HL-60 (cell line): ENCODE measurements at regions not wholly inside any gene's neighbourhood (a gene's known extent, or its start where the extent isn't known, plus 50 kb on each side); places are given as distances from the start of the nearest gene placed in this dataset.

ENCODE experiments used
- DNase-seq, 2 experiments: peaks; one replicate each; pipeline ENCODE4 v3.0.0-alpha.2; 2010 to 2020; ENCODE audit warnings: low read depth in 1 of 2, low spot score in 1 of 2
- H3K27ac ChIP-seq: fragments of 250-450 bp; sonication (Bioruptor Pico); replicated peaks from 2 replicates; pipeline ENCODE4 v1.5.1; 2020; ENCODE audit warnings: mild to moderate bottlenecking, moderate library complexity
- H3K27me3 ChIP-seq: fragments of 250-450 bp; sonication (Bioruptor Pico); 2 replicates; pipeline ENCODE4 v1.5.1; 2021; ENCODE audit warnings: mild to moderate bottlenecking, moderate library complexity; ENCODE audit not compliant: insufficient read depth, poor library complexity, severe bottlenecking
- H3K4me3 ChIP-seq: replicated peaks from 2 replicates; pipeline ENCODE4 v1.5.1; 2011; ENCODE audit warnings: mild to moderate bottlenecking, control low read depth, low read length; ENCODE audit not compliant: insufficient read depth
- GABPA ChIP-seq: IDR thresholded peaks from 2 replicates; pipeline ENCODE4 v1.6.1; 2012; ENCODE audit warnings: low read depth
- POLR2AphosphoS5 ChIP-seq: IDR thresholded peaks from 2 replicates; pipeline ENCODE4 v1.6.1; 2012; ENCODE audit warnings: low read depth
- SPI1 ChIP-seq: IDR thresholded peaks from 2 replicates; pipeline ENCODE4 v1.6.1; 2012; ENCODE audit warnings: low read depth, mild to moderate bottlenecking, borderline replicate concordance
- TF ChIP-seq, protein P1 (sequence below): IDR thresholded peaks from one replicate; pipeline ENCODE4 v1.5.1; 2011; ENCODE audit warnings: low read length, control low read depth, inconsistent platforms; ENCODE audit not compliant: insufficient read depth
- TF ChIP-seq, protein P2 (sequence below): IDR thresholded peaks from 2 replicates; pipeline ENCODE4 v1.6.1; 2012; ENCODE audit warnings: low read depth; ENCODE audit not compliant: insufficient replicate concordance

DNA sequence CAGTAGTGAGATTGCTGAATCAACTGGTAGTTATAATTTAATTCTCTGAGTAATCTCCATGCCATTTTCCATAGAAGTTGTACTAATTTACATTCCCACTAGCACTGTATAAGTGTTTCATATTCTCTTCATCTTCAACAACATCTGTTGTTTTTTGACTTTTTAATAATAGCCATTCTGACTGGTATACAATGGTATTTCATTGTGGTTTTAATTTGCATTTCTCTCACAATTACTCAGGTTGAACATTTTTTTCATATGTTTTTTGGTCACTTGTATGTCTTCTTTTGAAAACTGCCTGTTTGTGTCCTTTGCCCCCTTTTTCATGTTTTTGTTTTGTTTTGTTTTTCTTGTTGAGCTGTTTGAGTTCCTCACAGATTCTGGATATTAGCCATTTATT lies 880.2 kb downstream of the RAPGEF2 start:
- DNase-seq, result no peak
- Histone ChIP-seq H3K4me3 (no peak overlapping the region), H3K27ac (no peak overlapping the region), H3K27me3 (no peaks in the 10 kb centered on the region)
- TF ChIP-seq SPI1 (no peak), POLR2AphosphoS5 (no peak)
- TF ChIP-seq, protein P1, sequence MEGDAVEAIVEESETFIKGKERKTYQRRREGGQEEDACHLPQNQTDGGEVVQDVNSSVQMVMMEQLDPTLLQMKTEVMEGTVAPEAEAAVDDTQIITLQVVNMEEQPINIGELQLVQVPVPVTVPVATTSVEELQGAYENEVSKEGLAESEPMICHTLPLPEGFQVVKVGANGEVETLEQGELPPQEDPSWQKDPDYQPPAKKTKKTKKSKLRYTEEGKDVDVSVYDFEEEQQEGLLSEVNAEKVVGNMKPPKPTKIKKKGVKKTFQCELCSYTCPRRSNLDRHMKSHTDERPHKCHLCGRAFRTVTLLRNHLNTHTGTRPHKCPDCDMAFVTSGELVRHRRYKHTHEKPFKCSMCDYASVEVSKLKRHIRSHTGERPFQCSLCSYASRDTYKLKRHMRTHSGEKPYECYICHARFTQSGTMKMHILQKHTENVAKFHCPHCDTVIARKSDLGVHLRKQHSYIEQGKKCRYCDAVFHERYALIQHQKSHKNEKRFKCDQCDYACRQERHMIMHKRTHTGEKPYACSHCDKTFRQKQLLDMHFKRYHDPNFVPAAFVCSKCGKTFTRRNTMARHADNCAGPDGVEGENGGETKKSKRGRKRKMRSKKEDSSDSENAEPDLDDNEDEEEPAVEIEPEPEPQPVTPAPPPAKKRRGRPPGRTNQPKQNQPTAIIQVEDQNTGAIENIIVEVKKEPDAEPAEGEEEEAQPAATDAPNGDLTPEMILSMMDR, result no peak
- TF ChIP-seq, protein P2, sequence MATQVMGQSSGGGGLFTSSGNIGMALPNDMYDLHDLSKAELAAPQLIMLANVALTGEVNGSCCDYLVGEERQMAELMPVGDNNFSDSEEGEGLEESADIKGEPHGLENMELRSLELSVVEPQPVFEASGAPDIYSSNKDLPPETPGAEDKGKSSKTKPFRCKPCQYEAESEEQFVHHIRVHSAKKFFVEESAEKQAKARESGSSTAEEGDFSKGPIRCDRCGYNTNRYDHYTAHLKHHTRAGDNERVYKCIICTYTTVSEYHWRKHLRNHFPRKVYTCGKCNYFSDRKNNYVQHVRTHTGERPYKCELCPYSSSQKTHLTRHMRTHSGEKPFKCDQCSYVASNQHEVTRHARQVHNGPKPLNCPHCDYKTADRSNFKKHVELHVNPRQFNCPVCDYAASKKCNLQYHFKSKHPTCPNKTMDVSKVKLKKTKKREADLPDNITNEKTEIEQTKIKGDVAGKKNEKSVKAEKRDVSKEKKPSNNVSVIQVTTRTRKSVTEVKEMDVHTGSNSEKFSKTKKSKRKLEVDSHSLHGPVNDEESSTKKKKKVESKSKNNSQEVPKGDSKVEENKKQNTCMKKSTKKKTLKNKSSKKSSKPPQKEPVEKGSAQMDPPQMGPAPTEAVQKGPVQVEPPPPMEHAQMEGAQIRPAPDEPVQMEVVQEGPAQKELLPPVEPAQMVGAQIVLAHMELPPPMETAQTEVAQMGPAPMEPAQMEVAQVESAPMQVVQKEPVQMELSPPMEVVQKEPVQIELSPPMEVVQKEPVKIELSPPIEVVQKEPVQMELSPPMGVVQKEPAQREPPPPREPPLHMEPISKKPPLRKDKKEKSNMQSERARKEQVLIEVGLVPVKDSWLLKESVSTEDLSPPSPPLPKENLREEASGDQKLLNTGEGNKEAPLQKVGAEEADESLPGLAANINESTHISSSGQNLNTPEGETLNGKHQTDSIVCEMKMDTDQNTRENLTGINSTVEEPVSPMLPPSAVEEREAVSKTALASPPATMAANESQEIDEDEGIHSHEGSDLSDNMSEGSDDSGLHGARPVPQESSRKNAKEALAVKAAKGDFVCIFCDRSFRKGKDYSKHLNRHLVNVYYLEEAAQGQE, result no peak

GRCh38 chr4:160009656-160010493 lies 907.0 kb downstream of the RAPGEF2 start:
- H3K27me3 ChIP-seq, result no peaks in the 10 kb centered on the region
- H3K4me3 ChIP-seq, result no peak overlapping the region
- TF ChIP-seq SPI1 (no peak), POLR2AphosphoS5 (no peak), GABPA (no peak)
- TF ChIP-seq, protein P1, result no peak
- TF ChIP-seq, protein P2, result no peak
- DNase-seq, result no peak
- no peak overlapping the region for H3K27ac ChIP-seq

- no peak overlapping the region for H3K4me3 ChIP-seq
- no peak for TF ChIP-seq GABPA
- no peak for TF ChIP-seq SPI1
- TF ChIP-seq POLR2AphosphoS5, result no peak
- TF ChIP-seq, protein P2, result no peak
- TF ChIP-seq, protein P1, result no peak
- H3K27ac ChIP-seq, result no peak overlapping the region
- no peaks in the 10 kb centered on the region for H3K27me3 ChIP-seq
- no peak for DNase-seq
Measured at GRCh38 chr4:160019936-160020335, 917.1 kb downstream of the RAPGEF2 start.
